ENCODE measurements at regions not wholly inside any gene's neighbourhood (a gene's known extent, or its start where the extent isn't known, plus 50 kb on each side); places are given as distances from the start of the nearest gene placed in this dataset.

GRCh38 chr21:41564871-41565274, 56.9 kb upstream of the TMPRSS2 start:
- DNase-seq, result peak; percentile 67

- DNase-seq, result no peak
Measured at GRCh38 chr21:41562101-41563000, 54.4 kb upstream of the TMPRSS2 start.

- DNase-seq, result no peak
Measured at GRCh38 chr21:41561701-41562100, 53.7 kb upstream of the TMPRSS2 start.

GRCh38 chr21:41560661-41561158, 52.8 kb upstream of the TMPRSS2 start:
- DNase-seq, result no peak

GRCh38 chr21:41559658-41560631, 52.0 kb upstream of the TMPRSS2 start:
- DNase-seq, result peak; percentile 8

- DNase-seq, result no peak
Measured at GRCh38 chr21:41558842-41559241, 50.9 kb upstream of the TMPRSS2 start.

GRCh38 chr21:41557884-41558283, 49.9 kb upstream of the TMPRSS2 start:
- DNase-seq, result no peak
